Neural progenitor cell (in vitro differentiated cells): ENCODE measurements at regions not wholly inside any gene's neighbourhood (a gene's known extent, or its start where the extent isn't known, plus 50 kb on each side); places are given as distances from the start of the nearest gene placed in this dataset.

Experiments used
- DNase-seq: peaks from one replicate; pipeline ENCODE4 v3.0.0-alpha.2; 2016; ENCODE audit warnings: low spot score
- H2AFZ ChIP-seq: fragments of 200-600 bp; sonication (generic); replicated peaks from 2 replicates; pipeline ENCODE4 v1.6.1; 2016; ENCODE audit warnings: antibody characterized with exemption
- H3F3A ChIP-seq: fragments of 200-600 bp; sonication (generic); 2 replicates; pipeline ENCODE4 v1.6.1; 2016; ENCODE audit warnings: antibody characterized with exemption, low read depth
- H3K27ac ChIP-seq: fragments of 200-600 bp; sonication (generic); 2 replicates; pipeline ENCODE4 v1.5.1; 2016; ENCODE audit warnings: mild to moderate bottlenecking
- H3K27me3 ChIP-seq: fragments of 200-600 bp; sonication (generic); 2 replicates; pipeline ENCODE4 v1.6.1; 2016; ENCODE audit warnings: mild to moderate bottlenecking, moderate library complexity
- H3K36me3 ChIP-seq: fragments of 200-600 bp; sonication (generic); 2 replicates; pipeline ENCODE4 v1.5.1; 2016
- H3K4me1 ChIP-seq: fragments of 200-600 bp; sonication (generic); 2 replicates; pipeline ENCODE4 v1.6.1; 2016; ENCODE audit warnings: mixed run types
- H3K4me2 ChIP-seq: fragments of 200-600 bp; sonication (generic); 2 replicates; pipeline ENCODE4 v1.6.1; 2016
- H3K4me3 ChIP-seq: fragments of 200-600 bp; sonication (generic); 2 replicates; pipeline ENCODE4 v1.5.1; 2016
- H3K79me2 ChIP-seq: fragments of 200-600 bp; sonication (generic); 2 replicates; pipeline ENCODE4 v1.6.1; 2016; ENCODE audit warnings: low read depth
- H3K9ac ChIP-seq: fragments of 200-600 bp; sonication (generic); 2 replicates; pipeline ENCODE4 v1.6.1; 2016
- H3K9me3 ChIP-seq: fragments of 200-600 bp; sonication (generic); 2 replicates; pipeline ENCODE4 v1.5.1; 2016; ENCODE audit warnings: low read depth
- H4K20me1 ChIP-seq: fragments of 200-600 bp; sonication (generic); 2 replicates; pipeline ENCODE4 v1.6.1; 2016; ENCODE audit warnings: low read depth
- H3K27ac Mint-ChIP-seq: 3 replicates; pipeline ENCODE4 v1.8.0; 2021; ENCODE audit warnings: mixed read lengths
- H3K27me3 Mint-ChIP-seq: 2 replicates; pipeline ENCODE4 v1.8.0; 2022; ENCODE audit warnings: low read depth, mild to moderate bottlenecking, inconsistent platforms, moderate library complexity, mixed read lengths; ENCODE audit not compliant: insufficient read depth
- H3K36me3 Mint-ChIP-seq: 3 replicates; pipeline ENCODE4 v1.8.0; 2021; ENCODE audit warnings: mixed read lengths
- H3K4me1 Mint-ChIP-seq: 3 replicates; pipeline ENCODE4 v1.8.0; 2021; ENCODE audit warnings: mixed read lengths
- H3K4me3 Mint-ChIP-seq: 3 replicates; pipeline ENCODE4 v1.8.0; 2021; ENCODE audit warnings: mild to moderate bottlenecking, moderate library complexity, mixed read lengths
- H3K9me3 Mint-ChIP-seq: 3 replicates; pipeline ENCODE4 v1.8.0; 2020; ENCODE audit warnings: mixed read lengths
- CTCF ChIP-seq: fragments of 200-600 bp; sonication (generic); IDR thresholded peaks from 2 replicates; pipeline ENCODE4 v1.5.1; 2017; ENCODE audit warnings: antibody characterized with exemption, mild to moderate bottlenecking
- EZH2 ChIP-seq: fragments of 200-600 bp; sonication (generic); IDR thresholded peaks from 2 replicates; pipeline ENCODE4 v1.6.1; 2017; ENCODE audit warnings: antibody characterized with exemption, mild to moderate bottlenecking, moderate library complexity
- EZH2phosphoT487 ChIP-seq: fragments of 200-600 bp; sonication (generic); IDR thresholded peaks from 2 replicates; pipeline ENCODE4 v1.6.1; 2017; ENCODE audit warnings: antibody characterized with exemption

GRCh38 chr6:80930376-80930775, 822.1 kb downstream of the TENT5A start:
- no peak overlapping the region for H3K9ac ChIP-seq
- Mint-ChIP-seq H3K9me3 (peaks cover 13% of the 10 kb centered on the region), H3K27ac (no peak overlapping the region), H3K4me1 (no peaks in the 10 kb centered on the region), H3K4me3 (no peak overlapping the region), H3K27me3 (no peaks in the 10 kb centered on the region), H3K36me3 (no peaks in the 10 kb centered on the region)
- H4K20me1 ChIP-seq: no peaks in the 10 kb centered on the region
- no peak overlapping the region for H3K4me2 ChIP-seq
- no peaks in the 10 kb centered on the region for H3F3A ChIP-seq
- H3K27ac ChIP-seq: no peak overlapping the region
- H3K36me3 ChIP-seq: no peaks in the 10 kb centered on the region
- TF ChIP-seq CTCF: peak; percentile 10
- TF ChIP-seq EZH2: no peak
- H3K79me2 ChIP-seq: no peaks in the 10 kb centered on the region
- no peak overlapping the region for H2AFZ ChIP-seq
- H3K27me3 ChIP-seq: no peaks in the 10 kb centered on the region
- H3K9me3 ChIP-seq: no peaks in the 10 kb centered on the region
- no peak for DNase-seq
- no peak overlapping the region for H3K4me3 ChIP-seq
- no peaks in the 10 kb centered on the region for H3K4me1 ChIP-seq

- H3K9me3 Mint-ChIP-seq: peaks cover 4% of the 10 kb centered on the region
- no peak for TF ChIP-seq EZH2phosphoT487
- no peak for TF ChIP-seq EZH2
- TF ChIP-seq CTCF: no peak
- Histone ChIP-seq H2AFZ (no peak overlapping the region), H3K9ac (no peak overlapping the region), H3K79me2 (no peaks in the 10 kb centered on the region), H3K27me3 (no peaks in the 10 kb centered on the region), H3K4me1 (no peaks in the 10 kb centered on the region), H4K20me1 (no peaks in the 10 kb centered on the region), H3K4me2 (no peak overlapping the region), H3K4me3 (no peak overlapping the region), H3K36me3 (no peaks in the 10 kb centered on the region), H3F3A (no peaks in the 10 kb centered on the region), H3K27ac (no peak overlapping the region), H3K9me3 (no peaks in the 10 kb centered on the region)
- DNase-seq: no peak
- no peaks in the 10 kb centered on the region for H3K27me3 Mint-ChIP-seq
- peaks cover 6% of the 10 kb centered on the region for H3K4me1 Mint-ChIP-seq
- H3K27ac Mint-ChIP-seq: no peak overlapping the region
- H3K36me3 Mint-ChIP-seq: no peaks in the 10 kb centered on the region
- H3K4me3 Mint-ChIP-seq: no peak overlapping the region
These were observed 817.3 kb downstream of the BCKDHB start for GRCh38 chr6:80923816-80924215.

- H2AFZ ChIP-seq: no peak overlapping the region
- no peak for DNase-seq
- H3K9ac ChIP-seq: no peak overlapping the region
- no peak for TF ChIP-seq EZH2phosphoT487
- no peak for TF ChIP-seq CTCF
- H3K27ac ChIP-seq: no peak overlapping the region
- no peak overlapping the region for H3K4me3 ChIP-seq
- Mint-ChIP-seq H3K27ac (no peak overlapping the region), H3K9me3 (peaks cover 4% of the 10 kb centered on the region), H3K4me3 (no peak overlapping the region), H3K27me3 (no peaks in the 10 kb centered on the region), H3K36me3 (no peaks in the 10 kb centered on the region), H3K4me1 (peaks cover 6% of the 10 kb centered on the region)
- no peaks in the 10 kb centered on the region for H3F3A ChIP-seq
- no peaks in the 10 kb centered on the region for H3K79me2 ChIP-seq
- no peaks in the 10 kb centered on the region for H3K9me3 ChIP-seq
- H3K27me3 ChIP-seq: no peaks in the 10 kb centered on the region
- H3K36me3 ChIP-seq: no peaks in the 10 kb centered on the region
- no peaks in the 10 kb centered on the region for H4K20me1 ChIP-seq
- H3K4me1 ChIP-seq: no peaks in the 10 kb centered on the region
- H3K4me2 ChIP-seq: no peak overlapping the region
These were observed 816.5 kb downstream of the BCKDHB start for GRCh38 chr6:80922916-80923455.
